Stimulated activated CD4-positive, alpha-beta T cell treated with anti-CD3 and anti-CD28 coated beads, Interleukin-1b, Interleukin-23, amount 100 ng/mL, for 24 hours (primary cell): ENCODE measurements at regions not wholly inside any gene's neighbourhood (a gene's known extent, or its start where the extent isn't known, plus 50 kb on each side); places are given as distances from the start of the nearest gene placed in this dataset.

Experiments used
- DNase-seq, 4 experiments: peaks; one replicate each; pipeline ENCODE4 v3.0.0-alpha.2; 2020; ENCODE audit warnings: low read depth in 4 of 4, low spot score in 1 of 4

DNA sequence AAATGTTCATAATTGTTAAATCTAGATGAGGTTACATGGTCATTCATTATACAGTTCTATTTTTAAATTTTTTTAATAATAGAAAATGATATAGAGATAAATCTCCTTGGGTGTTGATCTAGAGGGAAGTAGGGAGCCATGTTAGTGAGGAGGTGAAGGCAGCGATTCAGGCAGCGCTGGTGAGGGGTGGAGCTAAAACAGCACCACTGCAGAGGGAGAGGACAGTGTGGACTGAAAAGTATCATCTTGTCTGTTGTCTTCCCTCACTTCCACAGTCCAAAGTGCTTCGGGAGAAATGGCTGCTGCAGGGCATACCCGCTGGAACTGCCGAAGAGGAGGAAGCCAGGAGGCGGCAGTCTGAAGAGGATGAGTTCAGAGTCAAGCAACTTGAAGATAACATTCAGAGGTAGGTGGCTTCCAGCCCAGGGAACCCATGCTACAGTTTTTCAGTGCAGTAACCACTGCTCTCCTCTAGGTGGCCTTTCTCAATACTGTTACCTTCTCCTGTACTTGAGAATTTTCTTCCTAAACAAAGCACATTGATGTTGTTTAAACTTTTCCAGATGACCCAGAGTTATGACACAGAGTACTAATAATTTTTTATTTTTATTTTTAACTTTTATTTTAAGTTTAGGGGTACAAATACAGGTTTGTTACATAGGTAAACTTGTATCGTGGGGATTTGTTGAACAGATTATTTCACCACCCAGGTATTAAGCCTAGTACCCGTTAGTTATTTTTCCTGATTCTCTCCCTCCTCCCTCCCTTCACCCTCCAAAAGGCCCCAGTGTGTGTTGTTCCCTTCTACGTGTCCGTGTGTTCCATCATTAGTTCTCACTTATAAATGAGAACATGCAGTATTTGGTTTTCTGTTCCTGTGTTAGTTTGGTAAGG lies 100.5 kb downstream of the PALM2AKAP2 start:
- no peak for DNase-seq

DNA sequence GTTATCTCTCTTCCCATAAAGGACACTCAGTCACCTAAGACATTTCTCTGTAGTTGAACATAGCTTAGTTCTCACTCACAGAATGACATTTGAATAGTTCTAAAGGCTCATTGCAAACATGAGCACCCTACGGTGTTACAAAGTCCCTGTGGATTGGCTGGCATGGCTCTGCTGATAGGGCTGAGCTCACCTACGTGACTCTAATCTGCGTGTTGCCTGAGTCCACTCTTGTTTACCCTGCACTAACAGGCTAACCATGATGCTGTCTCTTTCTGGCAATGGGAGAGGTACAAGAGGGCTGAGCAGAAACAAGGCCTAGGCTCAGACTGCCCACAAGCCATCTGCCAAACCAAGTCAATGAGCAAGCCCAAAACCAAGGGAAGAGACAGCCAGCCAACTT lies 103.6 kb downstream of the PALM2AKAP2 start:
- DNase-seq: no peak

DNA sequence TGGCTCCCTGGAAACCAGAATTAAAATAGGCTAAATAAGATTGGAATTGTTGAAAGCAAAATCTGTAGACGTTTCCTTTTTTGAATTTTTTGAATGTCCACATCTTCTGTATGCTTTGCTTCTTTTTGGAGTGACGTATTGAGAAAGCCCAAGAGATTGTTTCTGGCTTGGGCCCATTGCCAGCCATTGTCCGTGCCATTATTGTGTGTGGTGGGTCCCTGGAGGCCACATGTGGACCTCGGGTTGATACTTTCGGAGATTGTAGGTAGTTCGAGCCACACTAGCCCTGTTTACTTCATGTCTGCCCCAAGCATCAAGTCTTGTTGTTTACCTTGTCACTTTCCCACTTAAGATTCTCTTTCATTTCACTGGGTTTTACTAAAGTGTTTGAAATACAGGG lies 106.0 kb downstream of the PALM2AKAP2 start:
- DNase-seq: no peak

DNA sequence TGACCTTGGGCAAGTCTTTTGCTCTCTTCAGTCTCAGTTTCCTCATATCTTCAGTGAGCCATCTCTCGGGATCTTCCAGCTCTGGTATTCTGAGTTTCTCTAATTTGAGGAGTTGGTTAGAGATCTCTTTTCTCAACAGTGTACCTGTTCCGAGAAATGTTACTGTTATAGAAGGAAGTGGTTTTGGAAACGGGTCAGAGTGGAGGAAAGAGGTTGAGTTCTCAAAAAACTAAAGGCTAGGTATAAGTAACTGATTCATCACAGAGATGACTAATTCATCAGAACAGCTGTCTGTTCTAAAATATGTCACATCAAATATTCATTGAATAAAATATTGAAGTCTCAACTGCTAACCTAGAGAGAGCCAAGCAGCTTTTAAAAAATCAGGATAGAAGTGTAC lies 106.6 kb downstream of the PALM2AKAP2 start:
- no peak for DNase-seq

DNA sequence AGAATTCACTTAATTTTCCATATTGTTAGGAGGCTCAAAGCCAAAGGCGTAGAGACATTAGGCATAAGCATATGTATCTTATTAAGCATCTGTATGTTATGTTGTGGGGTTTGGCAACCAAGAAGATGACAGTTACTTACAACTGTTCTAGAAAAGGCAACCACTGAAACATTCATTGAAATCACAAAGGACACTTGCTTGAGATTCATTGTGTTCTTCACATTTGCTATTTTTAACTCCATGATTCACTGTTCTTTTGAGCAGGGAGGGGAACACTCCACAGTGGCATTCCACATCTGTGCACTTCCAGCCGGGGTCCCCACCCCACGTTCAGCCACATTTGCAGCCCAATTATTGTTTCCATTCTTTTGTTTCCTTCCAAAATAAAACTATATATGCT lies 107.1 kb downstream of the PALM2AKAP2 start:
- DNase-seq: no peak

DNA sequence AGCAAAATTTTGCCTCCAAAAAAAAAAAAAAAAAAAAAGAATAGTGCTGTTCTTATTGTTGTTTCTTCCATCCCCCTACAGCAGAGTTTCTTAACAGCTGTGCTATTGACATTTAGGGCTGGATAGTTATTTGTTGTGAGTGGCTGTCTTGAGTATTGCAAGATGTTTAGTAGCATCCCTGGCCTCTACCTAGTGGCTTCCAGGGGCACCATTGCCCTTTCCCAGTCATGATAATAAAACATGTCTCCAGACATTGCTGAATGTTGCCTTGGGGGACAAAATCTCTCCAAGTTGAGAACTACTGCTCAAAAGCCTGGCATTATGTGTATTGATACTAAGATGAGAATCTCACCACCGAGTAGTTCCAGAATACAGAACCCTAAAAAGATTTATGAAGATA lies 108.7 kb downstream of the PALM2AKAP2 start:
- DNase-seq: no peak

DNA sequence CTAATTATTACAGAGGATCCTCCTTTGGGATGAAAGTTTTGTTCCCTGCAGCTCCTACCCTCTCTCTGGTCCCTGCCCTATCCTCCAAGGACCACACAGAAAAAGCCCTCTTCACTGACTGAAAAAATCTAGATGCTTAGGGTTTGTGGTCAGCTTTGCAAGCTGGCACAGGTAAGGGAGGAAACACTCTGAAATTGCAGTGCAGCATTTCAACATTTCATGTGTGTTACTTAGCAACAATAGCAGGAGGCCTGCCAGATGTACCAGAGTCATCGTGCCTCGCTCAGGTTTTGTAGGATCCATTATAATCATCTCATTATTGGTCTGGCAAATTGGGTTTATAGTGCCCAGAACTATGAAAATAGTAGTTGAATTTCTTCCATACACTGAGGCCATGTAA lies 109.5 kb downstream of the PALM2AKAP2 start:
- DNase-seq: no peak

DNA sequence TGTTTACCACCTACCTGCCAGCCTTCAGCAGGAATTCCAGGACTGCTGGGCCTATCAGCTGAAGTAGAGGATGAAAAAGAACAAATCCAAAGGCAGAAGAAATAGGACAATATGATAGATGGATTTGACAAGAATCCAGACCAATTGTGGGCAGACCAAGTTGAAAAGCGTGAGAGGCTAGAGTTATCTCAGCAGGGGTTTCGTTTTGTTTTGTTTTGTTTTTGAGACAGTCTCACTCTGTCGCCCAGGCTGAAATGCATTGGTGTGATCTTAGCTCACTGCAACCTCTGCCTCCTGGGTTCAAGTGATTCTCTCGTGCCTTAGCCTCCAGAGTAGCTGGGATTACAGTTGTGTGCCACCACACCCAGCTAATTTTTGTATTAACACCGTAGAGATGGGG lies 113.2 kb downstream of the PALM2AKAP2 start:
- DNase-seq: no peak

DNA sequence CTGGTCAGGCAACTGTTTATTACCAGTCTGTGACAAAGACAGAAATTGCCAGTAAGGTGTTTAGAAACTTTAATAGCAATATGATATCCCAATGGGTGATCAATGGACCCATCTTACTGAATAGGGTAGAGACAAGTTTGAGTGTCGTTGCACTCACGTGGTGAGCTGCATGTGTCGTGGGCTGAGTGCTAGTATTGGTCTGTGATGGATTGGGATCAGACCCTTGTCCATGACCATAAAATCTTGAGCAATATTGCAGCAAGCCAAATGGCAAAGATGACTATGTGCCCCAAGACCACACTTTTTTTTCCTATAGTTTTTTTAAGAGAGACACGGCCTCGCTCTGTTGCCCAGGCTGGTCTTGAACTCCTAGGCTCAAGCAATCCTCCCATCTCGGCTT lies 114.5 kb downstream of the PALM2AKAP2 start:
- no peak for DNase-seq

DNA sequence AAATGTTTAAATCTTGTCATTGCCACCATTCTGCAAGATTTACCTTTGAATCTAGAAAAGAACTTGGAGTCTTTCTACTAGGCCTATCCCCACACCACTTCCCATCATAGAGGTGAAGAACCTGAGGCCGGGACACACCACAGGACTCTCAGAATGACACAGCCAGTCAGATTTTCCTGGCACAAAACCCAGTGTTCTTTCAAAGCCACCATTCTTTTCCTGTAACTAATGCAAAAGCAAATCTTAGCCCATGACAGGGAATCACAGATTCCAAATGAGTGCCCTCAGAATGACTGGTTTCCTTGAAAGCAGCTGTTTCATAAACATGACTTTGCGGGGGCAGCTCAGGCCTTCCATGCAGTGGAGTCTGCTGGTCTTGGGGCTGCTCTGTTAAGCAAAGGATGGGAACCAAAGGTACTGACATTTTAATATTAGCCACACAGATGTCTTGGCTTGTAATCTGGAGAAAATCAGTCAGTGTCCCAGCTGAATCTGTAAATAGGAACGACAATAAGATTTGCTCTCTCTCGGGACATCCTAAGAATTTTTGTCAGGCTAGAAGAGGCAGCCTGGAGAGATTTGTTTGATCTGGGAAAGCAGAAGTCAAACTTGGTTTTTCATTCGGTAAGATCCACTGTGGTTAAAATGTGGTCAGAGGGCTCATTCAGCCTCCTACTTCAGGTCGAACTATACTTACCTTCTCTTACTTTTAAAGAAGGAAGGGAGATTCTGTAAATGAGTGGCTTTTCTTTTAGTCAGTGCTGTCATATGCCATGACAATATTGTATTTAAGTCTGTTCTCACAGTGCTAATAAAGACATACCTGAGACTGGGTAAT lies 115.1 kb downstream of the PALM2AKAP2 start:
- peak in 1 of 4 experiments; percentile 57 for DNase-seq

DNA sequence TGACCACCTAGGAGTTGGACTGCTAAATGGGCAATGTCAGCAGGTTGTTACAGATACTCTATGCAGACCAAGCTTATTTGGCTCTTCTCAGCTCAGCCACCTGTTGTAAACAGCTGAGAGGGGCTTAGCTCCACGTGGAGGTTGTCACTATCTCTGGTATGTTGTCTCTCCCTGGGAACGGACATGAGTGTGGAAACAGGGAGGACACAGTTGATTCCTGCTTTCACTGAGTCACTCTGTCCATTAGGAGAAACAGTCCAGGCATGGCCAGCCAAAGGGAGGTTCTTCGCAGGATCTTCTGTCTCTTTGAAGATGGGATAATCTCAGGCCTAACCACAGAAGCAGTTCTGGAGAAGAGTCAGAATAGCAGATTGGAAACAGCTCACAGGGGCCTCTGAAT lies 121.2 kb downstream of the PALM2AKAP2 start:
- no peak for DNase-seq

DNA sequence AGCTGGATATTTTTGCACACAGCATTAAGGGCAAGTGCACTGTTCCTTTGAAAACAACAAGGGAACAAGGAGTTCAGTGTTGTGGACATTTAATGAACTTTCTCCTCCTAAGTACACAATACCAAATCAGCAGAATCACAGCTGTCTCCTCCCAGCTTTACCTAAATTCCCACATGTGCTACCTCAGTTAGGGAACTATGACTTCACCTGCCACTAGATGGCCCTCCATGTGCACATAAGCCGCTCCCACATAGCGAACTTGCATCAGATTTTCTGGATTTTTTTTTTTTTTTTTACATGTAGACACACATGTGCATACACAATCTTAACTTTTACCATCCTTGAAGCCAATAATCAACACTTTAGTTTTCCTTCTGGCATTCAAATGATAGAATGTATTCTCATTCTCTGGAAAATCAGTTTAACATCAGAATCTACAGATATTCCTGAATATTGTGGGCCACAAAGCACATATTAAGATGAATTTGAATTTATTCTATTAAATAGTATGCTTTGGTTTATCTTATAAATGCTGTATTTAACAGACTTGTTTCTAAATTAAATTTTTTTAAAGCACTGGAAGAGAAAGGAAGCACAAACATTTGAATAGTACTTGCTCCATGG lies 123.6 kb downstream of the PALM2AKAP2 start:
- DNase-seq: peak in 2 of 4 experiments; percentile 25 to 35

DNA sequence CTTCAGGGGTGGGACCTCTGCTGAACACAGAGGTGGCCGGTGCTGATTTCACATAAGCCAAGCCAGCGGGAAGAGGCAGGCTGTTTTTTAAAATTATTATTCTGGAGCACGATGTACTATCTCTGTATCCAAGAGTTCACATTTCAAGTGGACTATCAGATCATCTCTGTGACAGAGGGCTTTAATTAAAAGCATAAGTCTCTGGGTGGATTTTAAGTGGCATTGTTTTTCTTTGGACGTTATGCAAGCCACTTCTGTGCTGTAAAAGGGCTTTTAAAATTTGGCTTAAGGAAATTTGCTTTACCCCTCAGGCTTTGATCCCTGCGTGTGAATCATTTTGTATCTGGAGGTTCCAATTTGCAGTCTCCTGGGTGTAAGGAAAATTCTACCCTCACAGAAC lies 124.7 kb downstream of the PALM2AKAP2 start:
- DNase-seq: no peak

DNA sequence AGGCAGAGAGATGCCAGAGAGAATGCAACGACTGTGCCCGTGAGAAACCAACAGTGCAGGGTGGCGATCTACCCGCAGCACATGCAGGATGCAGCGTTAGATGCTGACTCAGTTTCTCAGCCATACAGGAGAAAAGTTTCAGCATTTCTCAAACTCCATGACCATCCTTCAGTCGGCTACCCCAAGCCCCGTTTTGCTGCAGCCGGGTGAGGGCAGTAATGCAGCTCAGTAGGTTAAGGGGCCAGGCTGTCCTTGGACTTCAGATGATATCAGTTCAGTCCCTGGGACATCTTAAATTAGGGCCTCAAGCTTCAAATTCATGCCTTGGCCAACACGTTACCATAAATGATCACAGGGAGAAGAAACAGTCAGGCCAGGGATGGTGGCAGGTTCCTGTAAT lies 125.5 kb downstream of the PALM2AKAP2 start:
- no peak for DNase-seq

DNA sequence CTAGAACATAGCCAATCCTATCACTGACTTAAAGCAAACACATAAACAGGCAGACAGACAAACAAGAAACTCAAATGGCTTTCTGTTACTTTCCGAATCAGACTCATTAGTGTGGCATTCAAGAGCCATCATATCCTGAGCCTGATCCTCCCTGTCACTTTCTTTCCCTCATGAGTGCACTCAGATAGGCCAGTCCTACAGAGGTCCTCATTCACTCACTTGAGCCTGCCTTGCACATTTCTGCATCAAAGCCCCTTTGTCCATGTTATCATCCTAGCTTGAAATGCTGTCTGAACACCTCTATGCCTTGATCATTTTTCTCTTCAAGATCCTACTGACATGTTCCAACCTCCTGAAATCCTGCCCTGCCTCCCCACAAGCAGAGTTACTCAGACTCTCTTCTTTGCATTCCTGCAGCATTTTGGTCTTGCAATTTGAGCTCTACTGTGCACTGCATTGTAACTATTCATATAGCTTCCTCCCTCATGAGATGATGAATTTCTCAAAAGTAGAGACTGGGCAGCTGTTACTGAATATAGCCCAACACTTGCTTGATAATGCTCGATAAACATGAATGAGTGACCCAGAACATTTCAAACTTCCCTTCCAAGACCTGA lies 126.9 kb downstream of the PALM2AKAP2 start:
- no peak for DNase-seq

DNA sequence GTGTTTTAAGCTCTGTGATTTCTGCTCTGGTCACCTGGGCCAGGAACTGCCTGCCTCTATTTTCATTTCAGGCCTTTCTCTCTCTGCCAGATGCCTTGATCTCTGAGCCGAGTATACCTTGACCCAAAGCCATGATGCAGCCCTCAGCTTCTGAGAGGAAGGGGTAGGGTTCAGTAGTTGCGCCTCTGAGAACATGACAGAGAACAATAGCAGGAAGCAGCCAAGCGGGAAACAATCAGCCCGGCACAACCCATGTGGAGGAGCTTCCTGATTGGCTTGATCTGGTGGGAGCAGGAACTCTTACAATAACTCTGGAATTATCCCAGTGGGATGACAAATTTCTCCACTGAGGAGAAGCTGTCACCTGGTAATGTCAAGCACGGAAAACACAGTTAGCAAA lies 127.4 kb downstream of the PALM2AKAP2 start:
- no peak for DNase-seq

DNA sequence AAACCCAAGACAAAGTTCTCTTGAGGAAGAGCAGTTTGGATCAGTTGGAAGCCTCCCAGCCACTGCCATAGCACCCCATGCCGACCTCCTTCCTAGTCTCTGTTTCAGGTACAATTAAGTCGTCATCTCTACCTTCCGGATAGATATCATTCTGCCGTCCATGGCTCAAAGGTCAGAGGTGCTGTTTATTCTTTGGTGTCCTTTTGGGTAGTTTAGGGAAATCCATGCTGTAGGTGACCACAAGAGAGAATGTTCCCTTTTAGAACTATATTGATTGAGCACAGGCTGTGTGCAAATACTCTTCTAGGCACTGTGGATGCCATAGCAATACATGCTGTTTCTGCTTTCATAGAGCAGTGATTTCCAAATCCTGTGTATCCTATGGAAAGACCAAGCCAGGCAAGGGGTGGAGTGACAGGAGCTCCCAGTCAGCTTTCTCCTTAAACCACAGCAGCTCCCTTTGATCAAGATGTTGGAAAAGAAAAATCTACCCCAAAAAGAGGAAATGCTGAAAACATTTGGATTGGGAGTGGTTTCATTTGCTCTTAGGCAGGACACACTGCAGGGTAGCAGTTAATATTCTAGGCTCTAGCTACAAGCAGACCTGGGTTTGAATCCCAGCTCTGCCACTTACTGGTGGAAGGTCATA lies 127.9 kb downstream of the PALM2AKAP2 start:
- no peak for DNase-seq

DNA sequence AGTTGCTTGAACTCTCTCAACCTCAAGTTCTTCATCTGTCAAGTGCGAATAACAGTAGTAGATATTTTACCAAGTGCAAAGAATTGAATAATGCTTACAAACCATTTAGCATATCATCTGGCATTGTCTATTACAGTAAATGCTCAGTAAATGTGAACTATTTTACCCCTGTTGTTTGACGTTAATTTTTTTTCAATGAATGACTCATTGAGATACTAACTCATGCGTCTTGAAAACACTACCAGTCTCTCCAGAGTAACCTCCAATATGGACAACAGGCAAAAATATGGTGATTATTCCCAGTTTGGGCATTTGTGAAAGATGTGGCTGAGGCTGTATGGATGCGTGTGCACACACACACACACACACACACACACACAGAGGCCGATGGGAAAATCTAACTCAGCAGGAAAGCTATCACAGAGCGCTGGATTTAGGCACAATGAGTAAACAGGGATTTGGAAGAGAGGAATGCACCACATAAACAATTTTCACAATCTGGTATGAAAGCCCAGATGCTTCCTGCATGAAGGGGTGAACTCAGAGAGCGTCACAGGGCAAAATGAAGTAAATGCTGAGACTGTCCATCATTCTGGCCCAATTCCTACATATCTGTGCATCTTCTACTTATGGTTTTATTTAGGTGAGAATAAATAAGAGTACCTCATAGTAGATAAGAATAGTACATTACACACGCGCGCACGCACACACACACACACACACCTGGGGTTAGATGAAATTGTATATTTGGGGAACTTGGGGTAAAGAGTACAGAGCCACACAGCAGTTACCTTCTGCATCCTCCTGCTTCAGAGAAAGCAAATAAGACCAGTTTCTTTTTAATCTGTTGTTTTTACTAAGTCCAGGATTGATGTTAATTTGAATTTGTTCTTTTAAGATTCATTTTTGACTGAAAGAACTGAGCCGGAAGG lies 128.7 kb downstream of the PALM2AKAP2 start:
- DNase-seq: no peak

DNA sequence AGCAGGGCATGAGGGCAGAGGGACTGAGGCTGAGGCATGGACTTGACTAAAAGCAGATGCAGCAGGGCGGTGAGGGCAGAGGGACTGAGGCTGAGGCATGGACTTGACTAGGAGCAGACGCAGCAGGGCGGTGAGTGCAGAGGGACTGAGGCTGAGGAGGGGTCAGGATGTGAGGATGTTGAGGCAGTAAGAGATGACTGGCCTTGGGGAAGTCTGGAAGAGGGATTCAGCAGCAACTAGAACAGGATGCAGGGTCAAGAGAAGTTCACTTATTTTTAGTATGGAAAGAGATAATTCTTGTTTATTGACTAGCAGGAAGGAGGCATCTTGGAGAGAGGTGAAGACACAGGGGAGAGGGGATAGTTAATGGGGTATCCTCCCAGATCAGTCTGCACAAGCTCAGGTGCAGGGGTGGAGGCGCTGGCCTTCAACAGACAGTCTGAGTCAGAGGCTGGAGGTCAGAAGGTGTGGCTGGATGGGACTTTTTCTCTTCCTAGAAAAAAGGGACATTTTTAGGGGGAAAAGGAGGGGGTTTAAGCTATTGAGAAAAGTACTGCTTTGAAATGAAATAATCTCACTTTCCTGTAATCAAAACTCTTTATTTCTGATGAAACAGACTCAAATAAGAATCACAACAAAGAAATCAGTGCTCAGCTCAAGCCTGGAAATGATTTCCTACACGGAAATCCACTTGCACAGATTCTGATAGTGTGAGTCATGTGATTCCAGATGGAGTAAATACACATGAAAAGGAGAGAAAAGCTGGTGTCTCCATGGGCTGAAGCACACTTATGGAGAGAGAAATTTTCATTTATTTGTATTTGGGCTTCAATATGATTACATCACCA lies 130.9 kb downstream of the PALM2AKAP2 start:
- no peak for DNase-seq
